H9 (cell line): ENCODE measurements at regions not wholly inside any gene's neighbourhood (a gene's known extent, or its start where the extent isn't known, plus 50 kb on each side); places are given as distances from the start of the nearest gene placed in this dataset.

ENCODE experiments used
- DNase-seq: peaks from one replicate; pipeline ENCODE4 v3.0.0-alpha.2; 2017
- H2AFZ ChIP-seq: one replicate; pipeline ENCODE4 v1.6.1; 2013; ENCODE audit warnings: mild to moderate bottlenecking, low read length, control low read depth, moderate library complexity
- H2AK5ac ChIP-seq: 2 replicates; pipeline ENCODE4 v1.6.1; 2013; ENCODE audit warnings: low read length, control low read depth, mixed read lengths; ENCODE audit not compliant: insufficient read length
- H2BK120ac ChIP-seq: one replicate; pipeline ENCODE4 v1.6.1; 2013; ENCODE audit warnings: low read depth, mild to moderate bottlenecking, low read length, control low read depth, inconsistent platforms; ENCODE audit not compliant: poor library complexity, severe bottlenecking
- H2BK12ac ChIP-seq: 2 replicates; pipeline ENCODE4 v1.6.1; 2013; ENCODE audit warnings: low read length, control low read depth, mixed read lengths, low read depth; ENCODE audit not compliant: insufficient read length
- H2BK15ac ChIP-seq: 2 replicates; pipeline ENCODE4 v1.6.1; 2013; ENCODE audit warnings: low read depth, low read length, control low read depth
- H2BK20ac ChIP-seq: one replicate; pipeline ENCODE4 v1.6.1; 2013; ENCODE audit warnings: low read depth, mild to moderate bottlenecking, low read length, control low read depth, inconsistent platforms; ENCODE audit not compliant: poor library complexity, severe bottlenecking
- H2BK5ac ChIP-seq: 2 replicates; pipeline ENCODE4 v1.6.1; 2013; ENCODE audit warnings: low read length, control low read depth, mixed read lengths; ENCODE audit not compliant: insufficient read length
- H3K14ac ChIP-seq: 2 replicates; pipeline ENCODE4 v1.6.1; 2013; ENCODE audit warnings: low read length, control low read depth; ENCODE audit not compliant: insufficient read depth
- H3K18ac ChIP-seq: 2 replicates; pipeline ENCODE4 v1.6.1; 2013; ENCODE audit warnings: low read depth, mild to moderate bottlenecking, mixed read lengths, low read length, control low read depth; ENCODE audit not compliant: insufficient read length
- H3K23ac ChIP-seq: 2 replicates; pipeline ENCODE4 v1.6.1; 2013; ENCODE audit warnings: low read length, control low read depth, mixed read lengths, low read depth; ENCODE audit not compliant: insufficient read length
- H3K23me2 ChIP-seq: 2 replicates; pipeline ENCODE4 v1.6.1; 2013; ENCODE audit warnings: low read depth, mild to moderate bottlenecking, mixed read lengths, low read length, control low read depth; ENCODE audit not compliant: insufficient read length, poor library complexity, severe bottlenecking
- H3K27ac ChIP-seq: 2 replicates; pipeline ENCODE4 v1.5.1; 2013; ENCODE audit warnings: low read length, control low read depth, mixed read lengths, low read depth; ENCODE audit not compliant: insufficient read length
- H3K27me3 ChIP-seq: 2 replicates; pipeline ENCODE4 v1.6.1; 2013; ENCODE audit warnings: low read length, control low read depth, inconsistent platforms; ENCODE audit not compliant: insufficient read depth
- H3K4ac ChIP-seq: 2 replicates; pipeline ENCODE4 v1.6.1; 2013; ENCODE audit warnings: low read depth, mild to moderate bottlenecking, control low read depth, inconsistent platforms, low read length, moderate library complexity
- H3K4me1 ChIP-seq: 2 replicates; pipeline ENCODE4 v1.6.1; 2013; ENCODE audit warnings: low read length, control low read depth, inconsistent platforms; ENCODE audit not compliant: insufficient read depth
- H3K4me2 ChIP-seq: 2 replicates; pipeline ENCODE4 v1.6.1; 2013; ENCODE audit warnings: low read length, control low read depth, mixed read lengths; ENCODE audit not compliant: insufficient read length, insufficient read depth
- H3K56ac ChIP-seq: 2 replicates; pipeline ENCODE4 v1.6.1; 2013; ENCODE audit warnings: low read depth, mild to moderate bottlenecking, mixed read lengths, low read length, control low read depth; ENCODE audit not compliant: insufficient read length
- H3K79me1 ChIP-seq: 2 replicates; pipeline ENCODE4 v1.6.1; 2013; ENCODE audit warnings: low read depth, mild to moderate bottlenecking, moderate library complexity, low read length, control low read depth, inconsistent platforms; ENCODE audit not compliant: insufficient read depth, poor library complexity, severe bottlenecking
- H3K79me2 ChIP-seq: 2 replicates; pipeline ENCODE4 v1.6.1; 2013; ENCODE audit warnings: low read length, control low read depth, inconsistent platforms; ENCODE audit not compliant: insufficient read depth
- H3K9ac ChIP-seq: 2 replicates; pipeline ENCODE4 v1.6.1; 2013; ENCODE audit warnings: low read length, control low read depth, mixed read lengths; ENCODE audit not compliant: insufficient read length; ENCODE audit errors: extremely low read depth
- H3K9me3 ChIP-seq: one replicate; pipeline ENCODE4 v1.6.1; 2013; ENCODE audit warnings: low read depth, low read length, inconsistent platforms; ENCODE audit not compliant: control insufficient read depth
- H3T11ph ChIP-seq: one replicate; pipeline ENCODE4 v1.6.1; 2013; ENCODE audit warnings: mild to moderate bottlenecking, low read length, control low read depth, inconsistent platforms
- H4K20me1 ChIP-seq: one replicate; pipeline ENCODE4 v1.6.1; 2013; ENCODE audit not compliant: control insufficient read depth, insufficient read length, insufficient read depth
- H4K5ac ChIP-seq: 2 replicates; pipeline ENCODE4 v1.6.1; 2013; ENCODE audit warnings: low read depth, mild to moderate bottlenecking, mixed read lengths, low read length, control low read depth; ENCODE audit not compliant: insufficient read length
- H4K8ac ChIP-seq: replicated peaks from 2 replicates; pipeline ENCODE4 v1.6.1; 2013; ENCODE audit warnings: low read length, control low read depth, mixed read lengths, low read depth; ENCODE audit not compliant: insufficient read length
- H4K91ac ChIP-seq: 2 replicates; pipeline ENCODE4 v1.6.1; 2013; ENCODE audit warnings: low read depth, mild to moderate bottlenecking, moderate library complexity, mixed read lengths, low read length, control low read depth; ENCODE audit not compliant: insufficient read length
- H3K27ac Mint-ChIP-seq, 3 experiments: 2 replicates in 2 of 3; 3 replicates in 1 of 3; pipeline ENCODE4 v1.8.0; 2020 to 2021; ENCODE audit warnings: mixed read lengths in 3 of 3, mild to moderate bottlenecking in 1 of 3, moderate library complexity in 1 of 3
- H3K27me3 Mint-ChIP-seq: 2 replicates; pipeline ENCODE4 v1.8.0; 2021; ENCODE audit warnings: low read depth, mild to moderate bottlenecking, moderate library complexity, mixed read lengths
- H3K36me3 Mint-ChIP-seq, 3 experiments: 2 replicates in 2 of 3; 3 replicates in 1 of 3; pipeline ENCODE4 v1.8.0; 2020 to 2021; ENCODE audit warnings: low read depth in 3 of 3, mixed read lengths in 3 of 3; ENCODE audit not compliant: insufficient read depth in 1 of 3
- H3K4me1 Mint-ChIP-seq, 2 experiments: 2 replicates each; pipeline ENCODE4 v1.8.0; 2020; ENCODE audit warnings: mixed read lengths in 2 of 2
- H3K4me3 Mint-ChIP-seq, 2 experiments: 2 replicates in 1 of 2; 3 replicates in 1 of 2; pipeline ENCODE4 v1.8.0; 2020 to 2021; ENCODE audit warnings: mild to moderate bottlenecking in 2 of 2, mixed read lengths in 2 of 2, moderate library complexity in 1 of 2
- H3K9me3 Mint-ChIP-seq, 2 experiments: 2 replicates in 1 of 2; 3 replicates in 1 of 2; pipeline ENCODE4 v1.8.0; 2020; ENCODE audit warnings: mild to moderate bottlenecking in 2 of 2, mixed read lengths in 2 of 2, moderate library complexity in 1 of 2
- CTCF ChIP-seq: fragments of 200-600 bp; sonication (generic); conservative IDR thresholded peaks from 3 replicates; pipeline ENCODE4 v1.8.0; 2021; ENCODE audit warnings: antibody characterized with exemption, mild to moderate bottlenecking
- WGBS: extraction: QIAGEN DNeasy Blood & Tissue Kit; methylation state at CpG from one replicate; pipeline ENCODE4 v1.1.7; 2013; ENCODE audit warnings: missing lambda C conversion rate, low lambda C conversion rate, mixed read lengths; ENCODE audit not compliant: insufficient read length; ENCODE audit errors: extremely low coverage; 5-methylcytosine and 5-hydroxymethylcytosine counted together

- H3K9me3 Mint-ChIP-seq, result peaks cover 15 to 20% of the 10 kb centered on the region in 2 experiments
- no peaks in the 10 kb centered on the region for H3K27me3 ChIP-seq
- no peak overlapping the region for H3K14ac ChIP-seq
- H2BK15ac ChIP-seq, result no peak overlapping the region
- H3K23ac ChIP-seq, result no peak overlapping the region
- H3K23me2 ChIP-seq, result no peaks in the 10 kb centered on the region
- no peaks in the 10 kb centered on the region for H3K79me1 ChIP-seq
- no peak overlapping the region for H2AK5ac ChIP-seq
- no peak overlapping the region for H3K9ac ChIP-seq
- TF ChIP-seq CTCF, result no peak
- H4K5ac ChIP-seq, result no peak overlapping the region
- no peak overlapping the region for H2BK20ac ChIP-seq
- no peak overlapping the region for H2BK5ac ChIP-seq
- no peak overlapping the region for H2BK12ac ChIP-seq
- no peak overlapping the region for H2BK120ac ChIP-seq
- H3K4me1 ChIP-seq, result peaks cover 8% of the 10 kb centered on the region; the same call in 1 of the 2 replicates
- H4K20me1 ChIP-seq, result no peaks in the 10 kb centered on the region
- H3T11ph ChIP-seq, result no peak overlapping the region
- H3K36me3 Mint-ChIP-seq, result peaks cover 0 to 15% (median 6%) of the 10 kb centered on the region in 3 experiments; a peak in 6 of 7 replicates
- no peak overlapping the region for H4K8ac ChIP-seq
- no peak for DNase-seq
- no peak overlapping the region for H3K56ac ChIP-seq
- H3K18ac ChIP-seq, result no peak overlapping the region
- H2AFZ ChIP-seq, result no peak overlapping the region
- no peak overlapping the region for H3K4ac ChIP-seq
- no peak overlapping the region for H3K4me3 Mint-ChIP-seq
- H3K27ac ChIP-seq, result no peak overlapping the region
- H4K91ac ChIP-seq, result no peak overlapping the region
- H3K27me3 Mint-ChIP-seq, result peaks cover 6% of the 10 kb centered on the region; the same call in 1 of the 2 replicates
- no peaks in the 10 kb centered on the region for H3K9me3 ChIP-seq
- no peak overlapping the region for H3K27ac Mint-ChIP-seq
- H3K4me1 Mint-ChIP-seq, result peaks cover 26 to 33% of the 10 kb centered on the region in 2 experiments
- H3K79me2 ChIP-seq, result no peaks in the 10 kb centered on the region
- no peak overlapping the region for H3K4me2 ChIP-seq
- no CpG with 5 or more reads among the region's 4 CpGs for WGBS
Measured at GRCh38 chr9:90441814-90442213, 200.8 kb downstream of the DIRAS2 start.
